ENCODE measurements at regions not wholly inside any gene's neighbourhood (a gene's known extent, or its start where the extent isn't known, plus 50 kb on each side); places are given as distances from the start of the nearest gene placed in this dataset.

GRCh38 chr16:85396879-85397871 is 215.9 kb upstream of the GSE1 start:
- no peak for DNase-seq

GRCh38 chr16:85398050-85398451 is 215.1 kb upstream of the GSE1 start:
- no peak for DNase-seq

- no peak for DNase-seq
Measured at GRCh38 chr16:85398688-85399582, 214.2 kb upstream of the GSE1 start.

- DNase-seq, result no peak
Measured at GRCh38 chr16:85399583-85400284, 213.4 kb upstream of the GSE1 start.

GRCh38 chr16:85400305-85401205 is 212.6 kb upstream of the GSE1 start:
- no peak for DNase-seq

- DNase-seq, result no peak
Measured at GRCh38 chr16:85401370-85401916, 211.7 kb upstream of the GSE1 start.

GRCh38 chr16:85401917-85402766 is 211.0 kb upstream of the GSE1 start:
- no peak for DNase-seq

GRCh38 chr16:85402910-85403692 is 210.0 kb upstream of the GSE1 start:
- DNase-seq, result no peak

GRCh38 chr16:85403693-85404092 is 209.4 kb upstream of the GSE1 start:
- DNase-seq, result no peak

GRCh38 chr16:85412911-85413520 is 200.1 kb upstream of the GSE1 start:
- no peak for DNase-seq

- no peak for DNase-seq
Measured at GRCh38 chr16:85413691-85414663, 199.1 kb upstream of the GSE1 start.

GRCh38 chr16:85415196-85416090 is 197.7 kb upstream of the GSE1 start:
- no peak for DNase-seq

GRCh38 chr16:85416228-85417109 is 196.7 kb upstream of the GSE1 start:
- DNase-seq, result peak; percentile 67

GRCh38 chr16:85417156-85417860 is 195.8 kb upstream of the GSE1 start:
- no peak for DNase-seq

- DNase-seq, result no peak
Measured at GRCh38 chr16:85418978-85419491, 194.1 kb upstream of the GSE1 start.

Measured in CD4-positive, alpha-beta T cell treated with Interleukin-12 subunit alpha and Interleukin-12 subunit beta, for 1 hour (primary cell).